SK-N-SH (cell line): ENCODE measurements at regions not wholly inside any gene's neighbourhood (a gene's known extent, or its start where the extent isn't known, plus 50 kb on each side); places are given as distances from the start of the nearest gene placed in this dataset.

Source experiments
- CTCF ChIA-PET: fragments of 300-600, 350-600 bp; formaldehyde crosslinking; extraction: SDS; loops from one replicate; lab custom pipeline; 2021; lab: Yijun Ruan, JAX
- POLR2A ChIA-PET: fragments of 350-600 bp; sonication (Branson Sonifier 250); formaldehyde crosslinking; extraction: SDS; loops from one replicate; lab custom pipeline; 2020; ENCODE audit warnings: antibody characterized with exemption, inconsistent platforms; lab: Yijun Ruan, JAX
- DNase-seq: peaks from one replicate; pipeline ENCODE4 v3.0.0; 2012
- H2AFZ ChIP-seq: fragments of 200-600 bp; sonication (generic); 2 replicates; pipeline ENCODE4 v1.8.1; 2016; ENCODE audit warnings: antibody characterized with exemption, mild to moderate bottlenecking, low read depth
- H3F3A ChIP-seq: fragments of 200-600 bp; sonication (generic); replicated peaks from 2 replicates; pipeline ENCODE3; 2016; ENCODE audit warnings: antibody characterized with exemption, mild to moderate bottlenecking; ENCODE audit not compliant: insufficient read depth
- H3K27ac ChIP-seq, 2 experiments: fragments of 200-500 bp in 1 of 2; fragments of 200-600 bp in 1 of 2; sonication (Bioruptor generic) in 1 of 2; sonication (generic), shearing (Covaris generic) in 1 of 2; 2 replicates each; pipeline versions ENCODE4 v1.5.1 to v1.6.1; 2014 to 2016; ENCODE audit warnings: low read depth in 2 of 2, inconsistent platforms in 1 of 2, low read length in 1 of 2, mild to moderate bottlenecking in 1 of 2, mixed read lengths in 1 of 2
- H3K27me3 ChIP-seq: fragments of 200-600 bp; sonication (generic), shearing (Covaris generic); 2 replicates; pipeline ENCODE4 v1.6.1; 2016; ENCODE audit warnings: mixed run types; ENCODE audit not compliant: insufficient read depth
- H3K36me3 ChIP-seq, 2 experiments: fragments of 200-500 bp in 1 of 2; fragments of 200-600 bp in 1 of 2; sonication (Bioruptor generic) in 1 of 2; sonication (generic) in 1 of 2; replicated peaks in 1 of 2; 2 replicates each; pipeline versions ENCODE3 to v1.5.1; 2014 to 2016; ENCODE audit warnings: low read length in 1 of 2, mild to moderate bottlenecking in 1 of 2; ENCODE audit not compliant: insufficient read depth in 2 of 2, control insufficient read depth in 1 of 2
- H3K4me1 ChIP-seq, 2 experiments: fragments of 200-500 bp in 1 of 2; fragments of 200-600 bp in 1 of 2; sonication (Bioruptor generic) in 1 of 2; sonication (generic), shearing (Covaris generic) in 1 of 2; 2 replicates each; pipeline versions ENCODE4 v1.5.1 to v1.6.1; 2014 to 2016; ENCODE audit warnings: low read depth in 1 of 2, low read length in 1 of 2, mixed run types in 1 of 2; ENCODE audit not compliant: insufficient read depth in 2 of 2, control insufficient read depth in 1 of 2
- H3K4me2 ChIP-seq: fragments of 200-600 bp; sonication (generic), shearing (Covaris generic); 2 replicates; pipeline ENCODE4 v1.6.1; 2017; ENCODE audit warnings: mixed run types
- H3K4me3 ChIP-seq, 2 experiments: fragments of 200-500 bp in 1 of 2; fragments of 200-600 bp in 1 of 2; sonication (Bioruptor generic) in 1 of 2; sonication (generic), shearing (Covaris generic) in 1 of 2; 2 replicates each; pipeline versions ENCODE4 v1.5.1 to v1.8.1; 2014 to 2016; ENCODE audit warnings: low read depth in 2 of 2, inconsistent platforms in 1 of 2, low read length in 1 of 2, mild to moderate bottlenecking in 1 of 2, mixed read lengths in 1 of 2, moderate library complexity in 1 of 2
- H3K79me2 ChIP-seq: fragments of 200-600 bp; sonication (generic); 2 replicates; pipeline ENCODE4 v1.8.1; 2017; ENCODE audit warnings: mild to moderate bottlenecking; ENCODE audit not compliant: insufficient read depth
- H3K9ac ChIP-seq: fragments of 200-600 bp; sonication (generic); 2 replicates; pipeline ENCODE4 v1.6.1; 2017; ENCODE audit warnings: mixed run types
- H3K9me2 ChIP-seq: fragments of 200-600 bp; sonication (generic); 2 replicates; pipeline ENCODE4 v1.6.1; 2017; ENCODE audit warnings: mixed run types
- H3K9me3 ChIP-seq: fragments of 200-600 bp; sonication (generic); 2 replicates; pipeline ENCODE4 v1.6.1; 2017; ENCODE audit warnings: mixed run types, mild to moderate bottlenecking, moderate library complexity
- H4K20me1 ChIP-seq: fragments of 200-600 bp; sonication (generic); 2 replicates; pipeline ENCODE4 v1.6.1; 2017; ENCODE audit warnings: mild to moderate bottlenecking, mixed run types; ENCODE audit not compliant: insufficient read depth
- ELF1 ChIP-seq: IDR thresholded peaks from 2 replicates; pipeline ENCODE4 v1.4.0; 2012
- FOSL2 ChIP-seq: IDR thresholded peaks from 2 replicates; pipeline ENCODE4 v1.4.0; 2012; ENCODE audit warnings: low read depth, mild to moderate bottlenecking, moderate library complexity, borderline replicate concordance
- FOXM1 ChIP-seq: IDR thresholded peaks from 2 replicates; pipeline ENCODE4 v1.4.0; 2012; ENCODE audit warnings: low read depth, mild to moderate bottlenecking
- GABPA ChIP-seq: IDR thresholded peaks from 2 replicates; pipeline ENCODE4 v1.4.0; 2012; ENCODE audit warnings: low read depth, mild to moderate bottlenecking
- GATA2 ChIP-seq: sonication (generic); formaldehyde crosslinking; IDR thresholded peaks from 2 replicates; pipeline ENCODE4 v1.5.0; 2020; ENCODE audit warnings: mild to moderate bottlenecking, missing genetic modification reagents
- JUND ChIP-seq: IDR thresholded peaks from 2 replicates; pipeline ENCODE4 v1.4.0; 2012
- MXI1 ChIP-seq: IDR thresholded peaks from 2 replicates; pipeline ENCODE4 v1.6.1; 2012; ENCODE audit warnings: mild to moderate bottlenecking, low read depth, low read length, improper control_type of control experiment
- NFIC ChIP-seq: IDR thresholded peaks from 2 replicates; pipeline ENCODE4 v1.4.0; 2012; ENCODE audit warnings: borderline replicate concordance
- NRF1 ChIP-seq: IDR thresholded peaks from 2 replicates; pipeline ENCODE4 v1.6.1; 2012; ENCODE audit warnings: low read depth, mild to moderate bottlenecking, low read length
- RCOR1 ChIP-seq: fragments of 150-350 bp; IDR thresholded peaks from 2 replicates; pipeline ENCODE4 v1.6.1; 2017; ENCODE audit warnings: antibody characterized with exemption, low read length
- SIN3A ChIP-seq: IDR thresholded peaks from 2 replicates; pipeline ENCODE4 v1.6.1; 2012; ENCODE audit warnings: low read depth, mild to moderate bottlenecking, low read length, moderate library complexity, borderline replicate concordance
- TAF1 ChIP-seq: IDR thresholded peaks from 2 replicates; pipeline ENCODE4 v1.6.1; 2012; ENCODE audit warnings: low read depth, mild to moderate bottlenecking, low read length, moderate library complexity, borderline replicate concordance
- TEAD4 ChIP-seq: IDR thresholded peaks from 2 replicates; pipeline ENCODE4 v1.4.0; 2012; ENCODE audit warnings: mild to moderate bottlenecking, borderline replicate concordance; ENCODE audit not compliant: insufficient read depth
- WGBS: methylation state at CpG from one replicate; pipeline ENCODE4 v1.1.6; 2017; ENCODE audit warnings: low lambda C conversion rate; 5-methylcytosine and 5-hydroxymethylcytosine counted together
- TF ChIP-seq, protein P1 (sequence below): fragments of 150-350 bp; IDR thresholded peaks from 2 replicates; pipeline ENCODE4 v1.6.1; 2016; ENCODE audit warnings: mild to moderate bottlenecking, low read depth, low read length
- TF ChIP-seq, protein P2 (sequence below): IDR thresholded peaks from 2 replicates; pipeline ENCODE4 v1.4.0; 2012; ENCODE audit warnings: low read depth, borderline replicate concordance
- TF ChIP-seq, protein P3 (sequence below): IDR thresholded peaks from 2 replicates; pipeline ENCODE4 v1.6.1; 2012; ENCODE audit warnings: mild to moderate bottlenecking, low read depth, low read length, moderate library complexity
- TF ChIP-seq, protein P4 (sequence below): IDR thresholded peaks from 2 replicates; pipeline ENCODE4 v1.4.0; 2012; ENCODE audit warnings: low read depth, borderline replicate concordance
- TF ChIP-seq, protein P5 (sequence below): fragments of 200-600 bp; sonication (generic); IDR thresholded peaks from 2 replicates; pipeline ENCODE4 v1.6.1; 2017; ENCODE audit warnings: antibody characterized with exemption, mild to moderate bottlenecking, moderate library complexity

DNA sequence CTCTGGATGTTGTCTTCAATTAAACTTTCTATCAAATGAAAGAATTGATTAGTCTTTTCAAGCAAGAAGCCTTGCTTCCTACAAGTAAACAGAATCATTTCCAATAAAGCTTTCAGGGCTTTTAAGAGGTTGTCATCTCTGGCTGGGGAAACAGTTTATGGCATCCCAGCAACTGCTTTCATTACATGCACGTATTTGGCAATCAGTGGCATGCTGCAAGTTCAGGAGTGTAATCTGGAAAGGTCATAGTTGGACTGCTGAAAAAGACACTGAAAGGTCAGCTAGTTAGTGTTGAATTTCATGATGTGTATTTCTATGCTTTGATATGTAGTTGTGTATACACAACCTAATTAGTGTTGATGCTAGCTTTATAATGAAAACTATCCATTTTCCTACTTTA is 332.9 kb downstream of the DSC3 start:
- Histone ChIP-seq H3K27me3 (peaks cover 4% of the 10 kb centered on the region; the same call in 1 of the 2 replicates), H3K4me1 (no peaks in the 10 kb centered on the region), H3K4me2 (no peak overlapping the region), H2AFZ (no peak overlapping the region), H3K4me3 (no peak overlapping the region), H3F3A (no peaks in the 10 kb centered on the region), H3K79me2 (no peaks in the 10 kb centered on the region), H3K27ac (no peak overlapping the region), H3K9me3 (no peaks in the 10 kb centered on the region), H4K20me1 (no peaks in the 10 kb centered on the region), H3K36me3 (no peaks in the 10 kb centered on the region), H3K9me2 (no peaks in the 10 kb centered on the region), H3K9ac (no peak overlapping the region)
- ChIA-PET CTCF (no interaction called here), POLR2A (no interaction called here)
- 0% methylated on average over 1 of the region's 1 CpG for WGBS
- no peak for TF ChIP-seq TEAD4
- no peak for TF ChIP-seq JUND
- no peak for TF ChIP-seq FOSL2
- TF ChIP-seq NRF1: no peak
- TF ChIP-seq, protein P1, sequence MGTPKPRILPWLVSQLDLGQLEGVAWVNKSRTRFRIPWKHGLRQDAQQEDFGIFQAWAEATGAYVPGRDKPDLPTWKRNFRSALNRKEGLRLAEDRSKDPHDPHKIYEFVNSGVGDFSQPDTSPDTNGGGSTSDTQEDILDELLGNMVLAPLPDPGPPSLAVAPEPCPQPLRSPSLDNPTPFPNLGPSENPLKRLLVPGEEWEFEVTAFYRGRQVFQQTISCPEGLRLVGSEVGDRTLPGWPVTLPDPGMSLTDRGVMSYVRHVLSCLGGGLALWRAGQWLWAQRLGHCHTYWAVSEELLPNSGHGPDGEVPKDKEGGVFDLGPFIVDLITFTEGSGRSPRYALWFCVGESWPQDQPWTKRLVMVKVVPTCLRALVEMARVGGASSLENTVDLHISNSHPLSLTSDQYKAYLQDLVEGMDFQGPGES: no peak
- TF ChIP-seq NFIC: no peak
- no peak for TF ChIP-seq SIN3A
- no peak for TF ChIP-seq GATA2
- TF ChIP-seq, protein P2, sequence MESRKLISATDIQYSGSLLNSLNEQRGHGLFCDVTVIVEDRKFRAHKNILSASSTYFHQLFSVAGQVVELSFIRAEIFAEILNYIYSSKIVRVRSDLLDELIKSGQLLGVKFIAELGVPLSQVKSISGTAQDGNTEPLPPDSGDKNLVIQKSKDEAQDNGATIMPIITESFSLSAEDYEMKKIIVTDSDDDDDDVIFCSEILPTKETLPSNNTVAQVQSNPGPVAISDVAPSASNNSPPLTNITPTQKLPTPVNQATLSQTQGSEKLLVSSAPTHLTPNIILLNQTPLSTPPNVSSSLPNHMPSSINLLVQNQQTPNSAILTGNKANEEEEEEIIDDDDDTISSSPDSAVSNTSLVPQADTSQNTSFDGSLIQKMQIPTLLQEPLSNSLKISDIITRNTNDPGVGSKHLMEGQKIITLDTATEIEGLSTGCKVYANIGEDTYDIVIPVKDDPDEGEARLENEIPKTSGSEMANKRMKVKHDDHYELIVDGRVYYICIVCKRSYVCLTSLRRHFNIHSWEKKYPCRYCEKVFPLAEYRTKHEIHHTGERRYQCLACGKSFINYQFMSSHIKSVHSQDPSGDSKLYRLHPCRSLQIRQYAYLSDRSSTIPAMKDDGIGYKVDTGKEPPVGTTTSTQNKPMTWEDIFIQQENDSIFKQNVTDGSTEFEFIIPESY: no peak
- no peak for TF ChIP-seq ELF1
- TF ChIP-seq, protein P3, sequence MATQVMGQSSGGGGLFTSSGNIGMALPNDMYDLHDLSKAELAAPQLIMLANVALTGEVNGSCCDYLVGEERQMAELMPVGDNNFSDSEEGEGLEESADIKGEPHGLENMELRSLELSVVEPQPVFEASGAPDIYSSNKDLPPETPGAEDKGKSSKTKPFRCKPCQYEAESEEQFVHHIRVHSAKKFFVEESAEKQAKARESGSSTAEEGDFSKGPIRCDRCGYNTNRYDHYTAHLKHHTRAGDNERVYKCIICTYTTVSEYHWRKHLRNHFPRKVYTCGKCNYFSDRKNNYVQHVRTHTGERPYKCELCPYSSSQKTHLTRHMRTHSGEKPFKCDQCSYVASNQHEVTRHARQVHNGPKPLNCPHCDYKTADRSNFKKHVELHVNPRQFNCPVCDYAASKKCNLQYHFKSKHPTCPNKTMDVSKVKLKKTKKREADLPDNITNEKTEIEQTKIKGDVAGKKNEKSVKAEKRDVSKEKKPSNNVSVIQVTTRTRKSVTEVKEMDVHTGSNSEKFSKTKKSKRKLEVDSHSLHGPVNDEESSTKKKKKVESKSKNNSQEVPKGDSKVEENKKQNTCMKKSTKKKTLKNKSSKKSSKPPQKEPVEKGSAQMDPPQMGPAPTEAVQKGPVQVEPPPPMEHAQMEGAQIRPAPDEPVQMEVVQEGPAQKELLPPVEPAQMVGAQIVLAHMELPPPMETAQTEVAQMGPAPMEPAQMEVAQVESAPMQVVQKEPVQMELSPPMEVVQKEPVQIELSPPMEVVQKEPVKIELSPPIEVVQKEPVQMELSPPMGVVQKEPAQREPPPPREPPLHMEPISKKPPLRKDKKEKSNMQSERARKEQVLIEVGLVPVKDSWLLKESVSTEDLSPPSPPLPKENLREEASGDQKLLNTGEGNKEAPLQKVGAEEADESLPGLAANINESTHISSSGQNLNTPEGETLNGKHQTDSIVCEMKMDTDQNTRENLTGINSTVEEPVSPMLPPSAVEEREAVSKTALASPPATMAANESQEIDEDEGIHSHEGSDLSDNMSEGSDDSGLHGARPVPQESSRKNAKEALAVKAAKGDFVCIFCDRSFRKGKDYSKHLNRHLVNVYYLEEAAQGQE: no peak
- TF ChIP-seq FOXM1: no peak
- TF ChIP-seq MXI1: no peak
- TF ChIP-seq, protein P4, sequence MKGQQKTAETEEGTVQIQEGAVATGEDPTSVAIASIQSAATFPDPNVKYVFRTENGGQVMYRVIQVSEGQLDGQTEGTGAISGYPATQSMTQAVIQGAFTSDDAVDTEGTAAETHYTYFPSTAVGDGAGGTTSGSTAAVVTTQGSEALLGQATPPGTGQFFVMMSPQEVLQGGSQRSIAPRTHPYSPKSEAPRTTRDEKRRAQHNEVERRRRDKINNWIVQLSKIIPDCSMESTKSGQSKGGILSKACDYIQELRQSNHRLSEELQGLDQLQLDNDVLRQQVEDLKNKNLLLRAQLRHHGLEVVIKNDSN: no peak
- TF ChIP-seq TAF1: no peak
- TF ChIP-seq, protein P5, sequence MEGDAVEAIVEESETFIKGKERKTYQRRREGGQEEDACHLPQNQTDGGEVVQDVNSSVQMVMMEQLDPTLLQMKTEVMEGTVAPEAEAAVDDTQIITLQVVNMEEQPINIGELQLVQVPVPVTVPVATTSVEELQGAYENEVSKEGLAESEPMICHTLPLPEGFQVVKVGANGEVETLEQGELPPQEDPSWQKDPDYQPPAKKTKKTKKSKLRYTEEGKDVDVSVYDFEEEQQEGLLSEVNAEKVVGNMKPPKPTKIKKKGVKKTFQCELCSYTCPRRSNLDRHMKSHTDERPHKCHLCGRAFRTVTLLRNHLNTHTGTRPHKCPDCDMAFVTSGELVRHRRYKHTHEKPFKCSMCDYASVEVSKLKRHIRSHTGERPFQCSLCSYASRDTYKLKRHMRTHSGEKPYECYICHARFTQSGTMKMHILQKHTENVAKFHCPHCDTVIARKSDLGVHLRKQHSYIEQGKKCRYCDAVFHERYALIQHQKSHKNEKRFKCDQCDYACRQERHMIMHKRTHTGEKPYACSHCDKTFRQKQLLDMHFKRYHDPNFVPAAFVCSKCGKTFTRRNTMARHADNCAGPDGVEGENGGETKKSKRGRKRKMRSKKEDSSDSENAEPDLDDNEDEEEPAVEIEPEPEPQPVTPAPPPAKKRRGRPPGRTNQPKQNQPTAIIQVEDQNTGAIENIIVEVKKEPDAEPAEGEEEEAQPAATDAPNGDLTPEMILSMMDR: no peak
- no peak for TF ChIP-seq RCOR1
- TF ChIP-seq GABPA: no peak
- no peak for DNase-seq
